ENCODE measurements at regions not wholly inside any gene's neighbourhood (a gene's known extent, or its start where the extent isn't known, plus 50 kb on each side); places are given as distances from the start of the nearest gene placed in this dataset.

DNA sequence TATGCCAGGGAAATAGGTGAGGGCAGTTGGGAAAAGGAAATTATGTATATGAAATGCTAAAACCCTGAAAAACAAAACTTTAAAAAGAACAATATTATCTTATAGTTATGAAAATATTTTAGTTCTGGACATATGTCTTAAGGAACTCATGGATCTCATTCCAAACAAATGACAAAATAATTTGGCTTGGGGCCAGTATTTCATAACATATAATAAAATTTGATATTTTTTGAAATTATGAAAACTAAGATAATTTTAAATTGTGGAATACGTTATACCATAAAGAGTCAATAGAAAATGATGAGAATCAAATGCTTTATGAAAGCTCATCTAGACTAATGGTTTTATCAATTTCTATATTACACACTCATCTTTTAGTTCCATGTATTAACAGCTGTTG is 173.8 kb upstream of the DCN start:
- no peak for DNase-seq (ENCODE audit: low read depth in 2 of 2)

DNA sequence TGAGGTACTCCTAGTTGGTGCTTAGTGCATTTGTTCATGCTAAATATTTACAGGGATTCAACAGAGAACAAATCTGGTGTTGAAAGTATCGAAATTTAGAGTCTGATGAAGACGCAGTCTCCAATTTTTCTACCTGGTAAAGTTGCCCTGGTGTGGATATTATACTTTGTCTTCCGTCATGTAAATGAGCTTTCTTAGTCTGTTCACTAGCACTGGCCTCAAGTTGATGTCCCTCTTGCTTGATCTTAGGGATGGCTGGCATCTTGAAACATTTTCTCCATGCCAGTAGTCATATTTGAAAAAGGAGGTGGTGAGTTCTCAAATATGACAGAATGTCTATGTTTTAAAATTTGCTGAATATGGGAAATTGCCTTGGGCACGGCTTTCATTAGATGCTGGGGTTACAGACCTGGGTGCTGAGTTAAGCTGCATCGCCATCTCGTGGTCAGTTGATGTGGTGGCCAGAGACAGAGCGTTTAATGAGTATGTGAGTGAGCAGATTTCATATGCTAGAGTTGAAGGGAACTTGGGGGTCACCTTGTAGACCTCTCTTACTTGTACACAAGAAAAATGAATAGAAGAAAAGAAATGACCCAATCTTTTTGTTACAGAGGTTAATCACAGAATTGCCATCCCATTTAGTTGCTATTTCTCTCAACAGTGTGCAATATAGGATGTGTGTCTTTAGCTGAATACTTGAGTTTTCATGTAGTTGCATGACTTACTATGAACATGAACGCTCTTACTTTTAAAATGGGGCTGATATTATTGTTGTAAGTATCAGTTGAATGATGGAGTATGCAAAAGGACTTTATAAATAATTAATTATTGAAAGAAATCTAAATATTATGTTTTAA is 172.8 kb upstream of the DCN start:
- DNase-seq (ENCODE audit: low read depth in 2 of 2), result peak; percentile 51 to 54

DNA sequence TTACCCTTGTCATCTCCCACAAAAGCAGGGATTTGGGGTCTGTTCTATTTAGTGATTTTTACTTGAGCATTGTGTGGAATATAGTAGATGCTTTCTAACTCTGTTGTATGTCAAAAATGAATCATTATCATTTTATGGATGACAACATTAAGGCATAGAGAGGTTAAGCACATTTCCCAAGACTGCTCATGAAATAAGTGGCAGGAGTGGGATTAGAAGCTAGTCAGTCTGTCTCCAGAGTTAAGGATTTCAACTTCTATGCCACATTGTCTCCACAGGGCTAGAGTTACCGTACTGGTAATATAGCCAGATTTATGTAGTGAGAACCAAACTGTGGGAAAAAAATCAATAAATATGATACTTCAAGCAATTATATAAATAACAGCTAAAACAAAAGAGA is 170.6 kb upstream of the DCN start:
- no peak for DNase-seq (ENCODE audit: low read depth in 2 of 2)

DNA sequence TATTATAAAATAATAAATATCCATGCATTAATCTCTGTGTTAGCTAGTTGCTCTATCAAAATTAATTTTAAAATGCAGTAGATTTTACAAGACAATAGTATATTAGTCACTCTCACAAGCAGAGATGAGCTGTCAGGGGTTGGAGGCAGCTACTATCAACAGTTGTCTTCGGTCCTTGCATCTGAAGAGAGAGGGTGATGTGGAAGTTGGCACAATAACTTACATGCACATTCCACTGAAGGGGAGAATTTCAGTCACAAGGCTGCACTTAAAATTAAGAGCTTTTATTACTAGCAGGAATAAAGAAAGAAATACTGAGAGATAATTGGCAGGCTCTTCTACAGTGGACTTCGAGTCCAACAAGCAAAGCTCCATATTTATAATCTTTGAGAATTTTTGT is 166.9 kb upstream of the DCN start:
- DNase-seq (ENCODE audit: low read depth in 2 of 2), result no peak

DNA sequence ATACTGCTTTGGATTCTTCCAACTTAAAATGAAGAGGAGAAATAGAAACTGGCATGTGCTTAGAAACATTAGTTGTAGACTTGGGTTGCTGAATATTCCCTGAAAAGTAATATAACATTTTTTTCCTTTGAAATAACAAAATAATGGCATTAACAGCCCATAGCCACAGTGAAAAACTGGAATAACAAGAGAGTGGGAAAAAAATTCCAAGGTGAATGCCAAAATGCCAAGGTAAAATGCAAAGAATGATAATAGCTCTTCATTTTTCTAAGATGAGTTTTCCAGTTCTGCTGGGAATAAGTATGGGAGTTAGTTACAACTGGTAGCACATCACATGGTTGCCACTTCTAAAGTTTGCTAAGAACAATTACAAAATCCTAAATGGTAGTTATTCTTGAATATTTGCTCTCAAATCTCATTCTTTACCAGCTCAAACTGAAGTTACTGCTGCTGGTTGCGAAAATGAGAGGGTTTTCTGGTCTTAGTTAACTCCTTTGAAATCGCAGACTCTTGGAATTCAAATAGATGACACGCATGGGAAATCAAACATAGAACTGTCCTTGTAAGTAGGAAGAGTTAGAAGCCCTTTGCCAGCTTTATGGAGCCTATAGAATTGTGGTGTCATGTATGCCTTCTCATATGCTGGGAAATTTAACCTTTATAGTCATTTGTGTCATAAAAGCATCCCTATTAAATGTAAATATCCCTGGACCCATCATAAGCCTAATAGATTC is 165.0 kb upstream of the DCN start:
- no peak for DNase-seq (ENCODE audit: low read depth in 2 of 2)

DNA sequence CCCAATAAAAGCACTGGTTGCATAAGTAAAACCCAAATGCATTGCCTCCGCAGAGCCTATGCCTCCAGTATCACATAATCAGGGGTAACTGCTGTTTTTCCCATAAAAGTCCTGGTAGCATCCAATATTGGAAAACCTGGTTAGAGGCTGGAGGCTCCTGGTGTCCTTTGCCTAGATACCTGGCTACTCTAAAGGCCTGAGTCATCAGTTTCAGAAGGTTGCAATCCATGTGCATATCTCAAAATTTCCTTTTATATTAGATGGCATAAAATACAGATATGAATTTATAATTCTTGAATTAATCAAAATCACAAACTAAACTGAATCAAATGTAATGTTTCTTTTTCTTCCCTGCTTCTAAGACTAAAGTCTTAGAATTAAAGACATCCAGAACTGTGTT is 164.2 kb upstream of the DCN start:
- DNase-seq (ENCODE audit: low read depth in 2 of 2), result no peak

DNA sequence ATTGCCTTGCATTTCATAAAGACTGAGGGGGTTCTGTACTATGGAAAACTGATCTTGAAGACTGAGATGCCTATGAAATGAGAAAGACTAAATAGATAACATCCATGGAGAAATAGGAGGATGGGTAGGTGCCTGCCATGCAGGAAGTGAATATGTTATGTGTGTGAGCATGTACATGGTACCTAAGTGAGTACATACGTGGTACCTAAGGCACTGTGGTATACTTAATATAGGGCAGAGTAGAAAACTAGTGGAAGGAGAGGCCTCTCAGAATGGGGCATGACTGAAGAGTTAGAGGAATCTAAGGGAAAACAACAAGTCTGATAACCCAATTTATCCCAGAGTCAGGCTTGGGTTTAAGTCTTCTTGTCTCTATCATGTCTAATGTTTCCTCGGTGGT is 161.8 kb upstream of the DCN start:
- DNase-seq (ENCODE audit: low read depth in 2 of 2), result no peak

DNA sequence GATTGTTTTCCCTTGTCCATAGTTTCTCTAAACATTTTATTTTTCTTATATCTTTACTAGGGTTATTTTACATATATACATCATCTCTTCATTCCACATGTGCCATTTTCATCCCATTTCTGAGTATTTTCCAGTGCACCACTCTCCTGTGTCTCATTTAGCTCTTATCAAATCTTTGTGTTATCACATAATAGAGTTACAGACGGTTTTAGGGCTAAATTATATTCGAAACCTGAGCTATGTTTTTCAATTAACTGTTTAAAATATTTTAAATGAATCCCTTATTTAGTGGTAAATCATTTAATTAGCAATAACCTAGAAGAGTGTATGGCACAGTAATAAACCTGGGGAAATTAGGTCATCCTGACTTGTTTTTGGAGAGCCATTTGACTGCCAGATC is 160.4 kb upstream of the DCN start:
- no peak for DNase-seq (ENCODE audit: low read depth in 2 of 2)

DNA sequence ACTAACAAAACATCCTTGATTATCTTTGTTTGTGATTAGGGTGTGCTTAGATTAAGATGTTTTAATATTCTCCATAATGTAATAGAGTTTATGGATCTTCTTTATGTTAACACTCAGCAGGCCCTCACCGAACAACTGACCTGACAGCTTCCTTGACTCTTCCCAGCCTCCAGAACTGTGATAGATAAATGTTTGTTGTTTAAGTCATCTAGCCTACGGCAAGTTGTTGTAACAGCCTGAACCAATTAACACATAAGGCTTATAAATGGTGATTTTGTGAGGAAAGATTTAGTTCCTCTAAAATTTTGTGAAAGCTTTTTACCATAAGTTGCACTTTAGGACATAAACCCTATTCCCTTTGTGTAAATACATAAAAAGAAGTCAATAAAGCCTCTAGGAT is 156.5 kb upstream of the DCN start:
- no peak for DNase-seq (ENCODE audit: low read depth in 2 of 2)

DNA sequence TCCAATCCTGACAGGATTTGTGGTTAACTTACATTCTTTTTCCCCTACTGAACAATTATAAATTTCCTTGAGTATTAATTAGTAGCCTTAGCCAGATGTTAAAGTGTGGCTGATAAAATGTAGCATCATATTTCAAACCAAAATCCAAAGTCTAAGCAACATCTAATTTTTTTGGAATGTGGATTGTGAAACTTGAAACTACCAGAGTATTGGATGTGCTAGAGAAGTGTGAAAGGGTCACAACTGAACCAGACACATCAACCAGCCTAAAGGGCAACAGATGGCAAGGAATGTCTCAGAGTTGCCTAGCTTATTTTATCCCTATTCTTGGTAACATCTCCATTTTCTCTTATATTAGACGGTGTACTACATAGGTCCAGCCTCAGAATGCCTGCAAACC is 153.1 kb upstream of the DCN start:
- DNase-seq (ENCODE audit: low read depth in 2 of 2), result peak; percentile 75 to 76

DNA sequence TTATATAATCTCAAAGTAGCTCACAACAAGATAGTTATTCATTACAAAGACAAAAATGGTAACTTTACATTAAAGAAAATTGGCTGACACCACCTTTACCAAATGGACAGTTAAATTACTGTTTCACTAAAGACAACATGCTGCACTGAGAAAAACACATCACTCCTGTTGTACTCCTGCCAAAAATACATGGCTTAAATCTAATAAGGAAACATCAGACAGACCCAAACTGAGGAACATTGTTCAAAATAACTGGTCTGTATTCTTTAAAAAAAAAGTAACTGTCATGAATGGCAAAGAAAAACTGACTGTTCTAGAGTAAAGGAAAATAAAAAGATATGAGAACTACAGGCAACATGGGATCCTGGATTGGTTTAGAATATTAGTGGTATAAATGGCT is 151.3 kb upstream of the DCN start:
- no peak for DNase-seq (ENCODE audit: low read depth in 2 of 2)

DNA sequence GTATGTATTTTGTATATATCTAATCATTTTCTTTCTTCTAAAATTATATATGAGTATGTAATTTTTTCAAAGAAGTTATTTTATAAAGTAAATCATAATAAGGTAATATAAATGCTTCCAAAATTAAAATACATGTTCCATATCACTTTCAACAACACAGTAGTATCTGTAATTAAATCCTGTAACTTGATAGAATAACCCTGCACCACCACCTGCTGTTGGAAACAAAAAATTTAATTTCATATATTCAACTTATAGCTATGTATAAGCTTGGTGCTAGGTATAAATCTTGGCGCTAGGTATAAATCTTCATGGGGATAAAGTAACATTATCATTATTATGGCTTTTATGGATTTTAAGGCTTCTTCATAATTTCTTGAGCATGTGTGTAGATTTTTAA is 149.7 kb upstream of the DCN start:
- DNase-seq (ENCODE audit: low read depth in 2 of 2), result no peak

DNA sequence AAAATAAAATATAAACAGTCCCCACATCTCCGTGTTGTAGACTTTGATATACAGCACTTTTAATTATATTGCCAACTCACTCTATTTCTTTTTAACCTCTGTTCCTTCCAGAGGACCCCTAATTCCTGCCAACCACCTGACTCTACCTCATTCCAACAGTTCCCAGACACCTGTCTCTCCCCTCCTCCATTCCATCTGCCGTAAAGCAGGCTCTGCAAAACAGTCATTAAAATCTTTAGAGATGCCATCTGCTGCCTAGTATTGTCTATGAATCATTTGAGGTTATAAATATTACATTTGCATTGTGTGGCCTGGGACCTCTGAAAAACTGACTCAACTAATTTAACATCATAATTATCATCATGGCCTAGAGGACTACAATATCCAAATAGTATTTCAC is 148.8 kb upstream of the DCN start:
- DNase-seq (ENCODE audit: low read depth in 2 of 2), result no peak

DNA sequence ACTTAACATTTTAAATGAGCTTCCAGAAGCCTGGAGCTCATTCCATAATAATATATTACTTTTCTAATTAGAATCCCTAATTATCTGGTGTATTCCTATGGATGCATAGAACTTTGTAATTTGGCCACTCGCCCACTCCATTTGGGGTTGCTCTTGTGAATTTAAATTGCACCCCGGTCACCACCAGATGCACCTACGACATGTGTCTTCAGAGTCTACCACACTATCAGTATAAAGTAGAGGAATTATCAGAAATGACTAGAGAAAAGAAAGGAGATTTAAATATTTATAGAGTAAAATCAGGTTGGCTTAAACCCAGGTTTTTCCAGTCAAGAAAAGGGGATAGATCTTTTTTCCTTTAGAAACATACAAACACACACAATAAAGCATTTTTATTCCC is 145.8 kb upstream of the DCN start:
- no peak for DNase-seq (ENCODE audit: low read depth in 2 of 2)

DNA sequence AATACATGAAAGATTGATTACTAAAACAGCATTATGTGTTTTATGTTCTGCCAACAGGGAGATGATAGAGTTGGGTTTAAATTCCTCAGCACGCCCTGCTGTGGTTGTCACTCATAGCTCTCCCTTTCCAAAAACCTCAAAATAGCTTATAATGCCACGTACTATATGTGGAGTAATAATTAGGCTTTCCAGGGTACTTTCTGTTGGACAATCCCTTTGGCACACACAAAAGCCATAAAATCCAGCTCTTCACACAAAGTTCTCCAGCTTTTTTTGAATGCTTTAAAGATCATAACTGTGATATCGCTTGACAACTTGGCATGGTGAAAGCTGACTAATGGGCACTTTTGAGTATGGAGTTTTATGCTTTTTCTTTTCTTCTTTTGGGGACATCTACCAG is 145.3 kb upstream of the DCN start:
- peak; percentile 45 to 52 for DNase-seq (ENCODE audit: low read depth in 2 of 2)

DNA sequence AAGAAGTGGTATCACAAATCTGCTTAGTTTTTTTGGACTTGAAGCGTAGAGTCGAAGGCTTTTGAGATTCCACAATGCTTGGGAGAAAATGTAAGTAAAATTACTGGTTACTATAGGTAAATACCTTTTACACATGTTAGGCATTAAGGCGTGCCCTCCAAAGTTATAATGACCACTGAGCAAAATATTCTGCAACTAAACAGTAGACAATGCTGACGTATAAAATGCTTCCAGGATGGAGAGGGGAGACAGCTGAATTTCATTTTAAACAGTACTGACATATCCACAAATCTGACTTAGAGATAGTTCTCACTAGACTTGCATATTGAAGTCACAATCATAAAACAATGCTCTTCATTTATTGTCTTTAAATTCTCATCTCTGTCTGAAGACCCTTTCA is 144.5 kb upstream of the DCN start:
- peak; percentile 51 to 57 for DNase-seq (ENCODE audit: low read depth in 2 of 2)

DNA sequence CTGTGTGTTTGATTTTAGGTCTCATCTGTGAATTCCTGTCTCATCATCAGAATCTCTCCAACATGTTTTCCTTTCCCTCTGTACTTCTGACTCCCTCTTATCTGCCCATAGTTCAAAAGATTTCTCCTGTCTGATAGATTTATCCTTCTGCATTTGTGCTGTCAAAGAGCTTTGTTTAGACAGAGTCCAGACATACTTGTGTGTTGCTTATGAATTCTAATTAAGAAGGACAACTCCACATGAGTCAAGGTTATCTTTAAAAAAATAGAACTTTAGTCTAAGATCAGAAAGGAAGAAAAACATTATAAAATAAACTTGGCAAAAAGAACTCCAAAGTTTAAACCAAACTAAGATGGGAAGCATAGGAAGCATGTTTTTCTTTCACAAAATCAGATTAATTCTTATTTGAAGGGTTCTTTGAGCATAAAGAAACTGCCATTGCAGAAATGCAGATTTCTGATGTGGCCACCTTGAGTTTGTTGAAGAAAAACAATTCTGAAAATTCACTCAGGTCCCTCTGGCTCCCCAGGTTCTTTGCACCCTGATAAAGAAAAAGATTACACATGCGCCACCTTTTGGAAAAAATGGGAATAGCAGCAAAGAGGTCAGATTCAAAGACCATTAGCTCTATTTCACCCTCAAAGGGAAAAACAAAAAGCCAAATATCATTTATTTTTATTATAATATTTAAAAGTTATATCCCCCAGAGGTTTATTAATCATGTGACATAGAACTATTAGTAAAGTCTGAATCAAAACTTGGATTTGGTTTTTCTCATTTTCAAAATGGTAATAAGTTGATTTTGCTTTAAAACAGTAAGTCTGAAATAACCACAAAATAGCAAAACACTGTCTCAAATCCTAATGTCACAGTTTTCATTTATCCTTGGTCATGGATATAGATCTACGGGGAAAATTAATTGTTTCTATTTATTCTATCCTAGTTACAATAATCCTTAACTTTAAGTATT is 143.7 kb upstream of the DCN start:
- peak; percentile 48 to 60 for DNase-seq (ENCODE audit: low read depth in 2 of 2)

DNA sequence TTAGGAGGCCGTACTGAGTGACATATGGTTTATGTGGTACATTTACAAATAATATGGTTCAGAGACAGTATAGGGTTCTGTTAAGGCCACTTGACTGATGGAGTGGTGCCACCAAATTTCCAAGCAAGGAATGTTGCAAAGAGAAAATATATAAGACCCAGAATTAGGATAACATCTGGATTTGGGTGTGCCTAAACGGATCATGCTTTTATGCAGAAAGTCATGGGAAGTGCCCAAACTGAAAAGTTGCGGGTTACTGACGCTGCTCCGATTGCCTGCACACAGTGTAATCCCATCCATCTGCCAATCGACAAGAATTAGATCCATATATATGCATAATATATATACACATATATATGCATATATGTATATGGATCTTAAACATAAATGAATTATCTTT is 138.4 kb upstream of the DCN start:
- no peak for DNase-seq (ENCODE audit: low read depth in 2 of 2)

DNA sequence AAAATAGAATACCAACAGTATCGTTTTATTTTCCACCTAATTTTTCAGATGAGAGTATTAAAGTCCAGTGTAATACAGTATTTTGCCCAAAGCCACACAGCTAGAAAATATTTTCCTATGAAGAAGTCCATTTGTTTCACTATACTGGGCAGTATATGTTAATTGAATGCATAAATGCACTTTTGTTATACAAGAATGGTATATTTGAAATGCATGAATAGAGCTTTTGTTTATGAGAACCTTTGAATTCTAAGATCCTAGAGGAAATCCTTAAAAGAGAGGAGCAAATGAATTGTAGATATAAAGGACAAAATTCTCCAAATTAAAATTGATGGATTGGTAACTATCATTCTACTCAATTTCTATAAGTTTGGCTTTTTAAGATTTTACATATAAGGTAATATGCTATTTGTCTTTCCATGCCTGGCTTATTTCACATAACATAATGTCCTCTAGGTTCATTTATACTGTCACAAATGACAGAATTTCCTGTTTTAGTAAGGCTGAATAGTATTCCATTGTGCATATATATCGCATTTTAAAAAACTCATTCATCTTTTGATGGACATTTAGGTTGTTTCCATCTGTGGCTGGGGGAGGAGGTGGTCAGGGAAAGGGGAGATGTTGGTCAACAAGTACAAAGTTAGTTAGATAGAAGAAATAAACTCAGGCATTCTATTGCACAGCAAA is 136.6 kb upstream of the DCN start:
- DNase-seq (ENCODE audit: low read depth in 2 of 2), result no peak

DNA sequence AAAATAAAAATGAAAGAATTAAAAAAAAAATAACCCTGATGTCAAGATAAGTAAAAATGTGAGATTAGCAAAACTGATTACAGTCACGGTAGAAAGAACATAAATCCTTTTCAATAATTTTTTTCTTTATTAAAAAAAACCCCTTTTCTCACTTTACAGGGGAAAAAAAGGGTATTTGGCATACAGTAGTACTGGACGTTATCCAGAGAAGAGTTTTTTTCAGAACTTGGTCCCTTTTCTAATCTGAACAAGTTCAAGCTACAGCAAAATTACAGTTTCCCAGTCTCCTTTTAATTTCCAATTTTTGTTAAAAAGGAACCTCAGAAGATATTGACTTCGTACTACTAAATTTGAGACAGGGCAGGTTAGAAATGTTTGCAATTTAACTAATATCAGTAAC is 134.7 kb upstream of the DCN start:
- DNase-seq (ENCODE audit: low read depth in 2 of 2), result no peak

DNA sequence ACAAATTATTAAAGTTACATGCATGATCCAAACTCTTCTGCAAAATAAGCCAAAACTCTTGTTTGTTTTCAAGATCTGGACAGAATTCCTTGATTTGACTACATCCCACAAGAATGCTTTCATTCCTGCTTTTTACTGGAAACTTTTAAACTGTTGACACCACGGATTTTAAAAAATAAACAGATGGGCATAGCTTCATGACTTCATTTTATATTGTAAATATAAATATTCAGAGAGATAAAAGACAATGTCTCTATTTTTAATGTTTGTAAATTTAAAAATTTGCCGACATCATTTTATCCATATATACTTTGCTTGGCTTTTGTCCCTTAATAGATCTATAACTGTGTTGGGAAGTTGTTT is 134.3 kb upstream of the DCN start:
- DNase-seq (ENCODE audit: low read depth in 2 of 2), result peak in 1 of 2 experiments; percentile 29
